ENCODE measurements at regions not wholly inside any gene's neighbourhood (a gene's known extent, or its start where the extent isn't known, plus 50 kb on each side); places are given as distances from the start of the nearest gene placed in this dataset.

- H3T11ph ChIP-seq (ENCODE audit: low read length) = no peak overlapping the region
- peaks cover 0 to 3% of the 10 kb centered on the region in 2 experiments; a peak in 2 of 5 replicates for H3K9me3 Mint-ChIP-seq
Observed at GRCh38 chr9:108264093-108264492, 591.7 kb downstream of the ACTL7B start.

More at GRCh38 chr9:108264093-108264492, 591.7 kb downstream of the ACTL7B start:
- Histone ChIP-seq H2BK15ac (ENCODE audit: low read depth, low read length) (no peak overlapping the region), H3K27ac (ENCODE audit: insufficient read length, low read depth, low read length) (no peak overlapping the region), H4K20me1 (ENCODE audit: control insufficient read depth, insufficient read depth, insufficient read length) (no peaks in the 10 kb centered on the region), H3K27me3 (ENCODE audit: insufficient read depth, low read length) (no peaks in the 10 kb centered on the region), H3K4me2 (ENCODE audit: insufficient read depth, insufficient read length, low read length) (no peak overlapping the region), H3K4ac (ENCODE audit: low read depth, low read length) (no peak overlapping the region), H3K23ac (ENCODE audit: insufficient read length, low read depth, low read length) (no peak overlapping the region), H2AK5ac (ENCODE audit: insufficient read length, low read length) (no peak overlapping the region), H3K9me3 (ENCODE audit: control insufficient read depth, low read depth, low read length) (no peaks in the 10 kb centered on the region), H4K91ac (ENCODE audit: insufficient read length, low read depth, low read length) (no peak overlapping the region), H2AFZ (ENCODE audit: low read length) (no peak overlapping the region), H3K56ac (ENCODE audit: insufficient read length, low read depth, low read length) (no peak overlapping the region), H3K4me1 (ENCODE audit: insufficient read depth, low read length) (no peaks in the 10 kb centered on the region), H2BK120ac (ENCODE audit: low read depth, low read length, poor library complexity, severe bottlenecking) (no peak overlapping the region), H3K18ac (ENCODE audit: insufficient read length, low read depth, low read length) (no peak overlapping the region), H4K8ac (replicated peaks; ENCODE audit: insufficient read length, low read depth, low read length) (no peak overlapping the region), H3K14ac (ENCODE audit: insufficient read depth, low read length) (no peak overlapping the region), H2BK12ac (ENCODE audit: insufficient read length, low read depth, low read length) (no peak overlapping the region), H2BK5ac (ENCODE audit: insufficient read length, low read length) (no peak overlapping the region), H4K5ac (ENCODE audit: insufficient read length, low read depth, low read length) (no peak overlapping the region), H3K9ac (ENCODE audit: extremely low read depth, insufficient read length, low read length) (no peak overlapping the region), H3K79me1 (ENCODE audit: insufficient read depth, low read depth, low read length, poor library complexity, severe bottlenecking) (no peaks in the 10 kb centered on the region), H2BK20ac (ENCODE audit: low read depth, low read length, poor library complexity, severe bottlenecking) (no peak overlapping the region), H3K23me2 (ENCODE audit: insufficient read length, low read depth, low read length, poor library complexity, severe bottlenecking) (no peaks in the 10 kb centered on the region), H3K79me2 (ENCODE audit: insufficient read depth, low read length) (no peaks in the 10 kb centered on the region)
- no CpG with 5 or more reads among the region's 4 CpGs for WGBS (ENCODE audit: extremely low coverage, insufficient read length, low lambda C conversion rate)
- Mint-ChIP-seq H3K27me3 (ENCODE audit: low read depth) (no peaks in the 10 kb centered on the region), H3K4me3 (no peak overlapping the region), H3K4me1 (no peaks in the 10 kb centered on the region), H3K36me3 (ENCODE audit: insufficient read depth in 1 of 3, low read depth in 3 of 3) (0 out of 7 replicates have a peak, but pooled peaks cover 0 to 6% (median 0%) of the 10 kb centered on the region in 3 experiments), H3K27ac (no peak overlapping the region; a peak in 1 of 7 replicates)
- no peak for TF ChIP-seq CTCF (conservative IDR thresholded peaks at IDR 0.05)
- no peak for DNase-seq
